Common myeloid progenitor, CD34-positive (primary cell): ENCODE measurements at regions not wholly inside any gene's neighbourhood (a gene's known extent, or its start where the extent isn't known, plus 50 kb on each side); places are given as distances from the start of the nearest gene placed in this dataset.

ENCODE experiments used
- CTCF ChIA-PET: fragments of 350-600 bp; sonication (Branson Sonifier 250); formaldehyde crosslinking; loops from one replicate; lab custom pipeline; 2021; ENCODE audit warnings: antibody characterized with exemption; lab: Charles Lee
- POLR2A ChIA-PET: fragments of 350-600 bp; sonication (Branson Sonifier 250); formaldehyde crosslinking; loops from one replicate; lab custom pipeline; 2021; ENCODE audit warnings: antibody characterized with exemption; lab: Charles Lee
- DNase-seq, 3 donors: peaks; one replicate each; pipeline versions ENCODE4 v3.0.0 to v3.0.0-alpha.2; 2013
- H3K27ac ChIP-seq, 2 experiments: 1 replicate in 1 of 2; 2 replicates in 1 of 2; pipeline ENCODE4 v1.7.0; 2013; ENCODE audit warnings: inconsistent platforms in 2 of 2, low read length in 2 of 2, mild to moderate bottlenecking in 2 of 2, low read depth in 1 of 2, moderate library complexity in 1 of 2; ENCODE audit not compliant: severe bottlenecking in 2 of 2, insufficient read depth in 1 of 2, poor library complexity in 1 of 2
- H3K27me3 ChIP-seq, 5 experiments: replicated peaks in 2 of 5; 1 replicate in 3 of 5; 2 replicates in 2 of 5; pipeline versions ENCODE4 v1.6.1 to v1.7.0; 2013; ENCODE audit warnings: low read length in 4 of 5, mild to moderate bottlenecking in 2 of 5, moderate library complexity in 2 of 5, inconsistent platforms in 1 of 5; ENCODE audit not compliant: insufficient read depth in 5 of 5, control insufficient read depth in 4 of 5
- H3K36me3 ChIP-seq, 4 experiments: 1 replicate in 2 of 4; 2 replicates in 2 of 4; pipeline versions ENCODE4 v1.6.1 to v1.7.0; 2013; ENCODE audit warnings: low read length in 3 of 4, control low read depth in 1 of 4, mild to moderate bottlenecking in 1 of 4; ENCODE audit not compliant: control insufficient read depth in 4 of 4, insufficient read depth in 4 of 4
- H3K4me1 ChIP-seq, 4 experiments: 1 replicate in 3 of 4; 2 replicates in 1 of 4; pipeline versions ENCODE4 v1.6.1 to v1.7.1; 2013; ENCODE audit warnings: low read length in 3 of 4, mild to moderate bottlenecking in 3 of 4, control low read depth in 1 of 4, inconsistent platforms in 1 of 4, moderate library complexity in 1 of 4; ENCODE audit not compliant: control insufficient read depth in 4 of 4, insufficient read depth in 4 of 4; ENCODE audit errors: control extremely low read depth in 1 of 4
- H3K4me3 ChIP-seq, 7 experiments: 1 replicate in 4 of 7; 2 replicates in 3 of 7; pipeline versions ENCODE4 v1.5.1 to v1.7.0; 2013; ENCODE audit warnings: mild to moderate bottlenecking in 7 of 7, low read length in 6 of 7, moderate library complexity in 6 of 7, inconsistent platforms in 2 of 7, low read depth in 2 of 7, control low read depth in 1 of 7; ENCODE audit not compliant: insufficient read depth in 4 of 7, control insufficient read depth in 1 of 7; ENCODE audit errors: extremely low read depth in 1 of 7
- H3K9me3 ChIP-seq, 5 experiments: 1 replicate in 4 of 5; 2 replicates in 1 of 5; pipeline versions ENCODE4 v1.6.1 to v1.7.1; 2013; ENCODE audit warnings: low read length in 4 of 5, mild to moderate bottlenecking in 2 of 5, inconsistent platforms in 1 of 5, low read depth in 1 of 5, moderate library complexity in 1 of 5; ENCODE audit not compliant: control insufficient read depth in 4 of 5, insufficient read depth in 2 of 5; ENCODE audit errors: control extremely low read depth in 1 of 5
- WGBS: methylation state at CpG from one replicate; pipeline ENCODE4 v1.1.5; 2013; ENCODE audit not compliant: insufficient coverage; 5-methylcytosine and 5-hydroxymethylcytosine counted together

DNA sequence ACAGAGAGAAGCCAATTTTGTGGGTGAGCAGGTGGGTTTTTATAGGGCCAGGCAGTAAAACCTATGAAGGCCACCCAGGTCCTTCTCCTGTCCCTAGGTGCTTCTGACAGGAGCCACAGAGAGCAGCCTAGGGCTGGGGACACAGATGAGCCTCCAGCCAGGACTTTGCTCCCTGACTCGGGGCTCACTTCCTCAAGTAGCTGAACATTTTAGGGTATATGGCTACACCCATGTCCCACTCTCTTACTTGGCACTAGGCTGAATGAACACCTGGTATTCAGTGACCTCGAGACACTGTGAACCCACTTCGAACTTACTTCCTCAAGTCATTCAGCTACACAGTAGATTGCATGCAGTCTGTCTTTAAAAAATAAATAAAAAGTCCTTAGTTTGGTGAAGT lies 217.3 kb downstream of the MID1IP1 start:
- H3K4me1 ChIP-seq, result no peaks in the 10 kb centered on the region
- no peak overlapping the region for H3K27ac ChIP-seq
- peak in 1 of 3 donors; percentile 3 for DNase-seq
- H3K4me3 ChIP-seq, result no peak overlapping the region
- CTCF ChIA-PET, result no interaction called here
- H3K9me3 ChIP-seq, result no peaks in the 10 kb centered on the region
- WGBS, result 89% methylated on average over 1 of the region's 3 CpGs
- POLR2A ChIA-PET, result no interaction called here
- H3K27me3 ChIP-seq, result peaks cover 0 to 2% (median 0%) of the 10 kb centered on the region in 5 experiments
- no peaks in the 10 kb centered on the region for H3K36me3 ChIP-seq

DNA sequence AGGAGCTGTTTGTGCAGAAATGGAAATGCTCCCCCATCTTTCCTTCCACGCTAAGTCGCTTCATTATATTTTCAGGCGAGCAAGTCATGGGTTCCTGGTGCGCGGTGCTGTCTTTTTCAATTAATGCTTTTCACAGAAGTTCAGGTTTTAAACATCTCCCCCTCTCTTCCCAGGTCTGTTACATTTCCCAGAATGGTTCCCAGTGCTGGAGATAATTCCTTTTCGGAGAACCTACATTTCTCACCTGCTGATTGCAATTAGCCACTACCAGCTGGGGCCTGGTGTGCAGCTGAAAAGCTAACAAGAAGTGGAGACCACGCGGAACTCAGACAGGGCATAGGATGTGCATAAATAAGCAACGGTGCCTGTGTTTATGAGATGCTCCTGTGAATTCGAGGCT lies 217.8 kb downstream of the MID1IP1 start:
- WGBS, result 82% methylated on average over 9 of the region's 10 CpGs
- ChIA-PET POLR2A (no interaction called here), CTCF (no interaction called here)
- Histone ChIP-seq H3K9me3 (no peaks in the 10 kb centered on the region), H3K4me1 (no peaks in the 10 kb centered on the region), H3K27ac (no peak overlapping the region), H3K4me3 (no peak overlapping the region), H3K27me3 (peaks cover 0 to 2% (median 0%) of the 10 kb centered on the region in 5 experiments), H3K36me3 (no peaks in the 10 kb centered on the region)
- DNase-seq, result no peak

DNA sequence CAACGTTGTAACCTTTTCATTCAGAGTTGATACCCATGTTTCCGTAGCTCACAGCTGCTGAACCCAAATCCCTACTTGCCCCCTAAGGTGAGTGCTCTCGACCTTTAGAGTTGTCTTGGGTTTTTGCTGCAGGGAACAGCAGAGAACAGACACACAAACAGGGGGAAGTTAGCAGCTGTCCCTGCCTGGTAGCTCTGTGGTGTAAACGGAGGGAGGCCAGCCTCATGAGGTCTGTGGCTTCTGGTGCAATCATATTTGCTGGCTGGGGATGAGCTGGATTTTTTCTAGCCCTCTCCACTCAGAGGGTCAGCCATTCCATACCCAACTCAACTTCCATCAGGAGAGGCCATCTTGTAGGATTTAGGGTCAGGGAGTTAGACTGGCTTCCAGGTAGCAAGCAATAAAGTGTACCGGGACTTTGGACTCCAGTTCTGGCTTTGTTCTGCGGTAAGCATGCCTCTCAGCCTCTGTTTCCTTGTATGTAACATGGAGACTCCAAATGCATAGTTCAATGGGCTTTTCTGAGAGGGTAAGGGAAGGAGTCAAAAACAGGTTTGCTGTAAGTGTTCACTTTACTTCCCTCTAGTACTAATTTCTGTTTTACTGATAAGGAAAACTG lies 218.9 kb downstream of the MID1IP1 start:
- H3K4me1 ChIP-seq, result no peaks in the 10 kb centered on the region
- H3K27me3 ChIP-seq, result peaks cover 0 to 2% (median 0%) of the 10 kb centered on the region in 5 experiments
- ChIA-PET POLR2A (no interaction called here), CTCF (no interaction called here)
- WGBS, result 73% methylated on average over 4 of the region's 6 CpGs
- DNase-seq, result no peak
- no peaks in the 10 kb centered on the region for H3K9me3 ChIP-seq
- no peak overlapping the region for H3K27ac ChIP-seq
- H3K36me3 ChIP-seq, result no peaks in the 10 kb centered on the region
- H3K4me3 ChIP-seq, result no peak overlapping the region

- POLR2A ChIA-PET, result no interaction called here
- DNase-seq, result no peak
- no peaks in the 10 kb centered on the region for H3K36me3 ChIP-seq
- WGBS, result no CpG with 5 or more reads among the region's 2 CpGs
- no peaks in the 10 kb centered on the region for H3K4me1 ChIP-seq
- no peak overlapping the region for H3K27ac ChIP-seq
- no peak overlapping the region for H3K4me3 ChIP-seq
- CTCF ChIA-PET, result no interaction called here
- no peaks in the 10 kb centered on the region for H3K9me3 ChIP-seq
- H3K27me3 ChIP-seq, result peaks cover 0 to 2% (median 0%) of the 10 kb centered on the region in 5 experiments
These were observed 220.8 kb downstream of the MID1IP1 start for GRCh38 chrX:39022106-39022505.

- ChIA-PET POLR2A (no interaction called here), CTCF (no interaction called here)
- H3K4me3 ChIP-seq, result no peak overlapping the region
- H3K27me3 ChIP-seq, result no peaks in the 10 kb centered on the region
- H3K36me3 ChIP-seq, result no peaks in the 10 kb centered on the region
- H3K9me3 ChIP-seq, result peaks cover 5 to 17% (median 9%) of the 10 kb centered on the region in 5 experiments
- DNase-seq, result peak in 1 of 3 donors; percentile 11
- H3K27ac ChIP-seq, result no peak overlapping the region
- H3K4me1 ChIP-seq, result no peaks in the 10 kb centered on the region
- no CpG with 5 or more reads among the region's 2 CpGs for WGBS
These were observed 228.0 kb downstream of the MID1IP1 start for GRCh38 chrX:39029221-39029620.

- Histone ChIP-seq H3K4me1 (no peaks in the 10 kb centered on the region), H3K27me3 (no peaks in the 10 kb centered on the region), H3K9me3 (peaks cover 5 to 17% (median 9%) of the 10 kb centered on the region in 5 experiments), H3K27ac (no peak overlapping the region), H3K36me3 (no peaks in the 10 kb centered on the region), H3K4me3 (no peak overlapping the region)
- ChIA-PET POLR2A (no interaction called here), CTCF (no interaction called here)
- DNase-seq, result no peak
- no CpG with 5 or more reads among the region's 2 CpGs for WGBS
These were observed 229.4 kb downstream of the MID1IP1 start for GRCh38 chrX:39030636-39031035.

GRCh38 chrX:39039890-39040289 lies 238.6 kb downstream of the MID1IP1 start:
- CTCF ChIA-PET, result no interaction called here
- POLR2A ChIA-PET, result no interaction called here
- WGBS, result 50% methylated on average over 1 of the region's 1 CpG
- no peaks in the 10 kb centered on the region for H3K4me1 ChIP-seq
- no peaks in the 10 kb centered on the region for H3K36me3 ChIP-seq
- H3K9me3 ChIP-seq, result peaks cover 0 to 2% (median 0%) of the 10 kb centered on the region in 5 experiments
- H3K27ac ChIP-seq, result no peak overlapping the region
- H3K4me3 ChIP-seq, result no peak overlapping the region
- peaks cover 0 to 7% (median 0%) of the 10 kb centered on the region in 5 experiments for H3K27me3 ChIP-seq
- no peak for DNase-seq
